HG03025 (cell line): ENCODE measurements at regions not wholly inside any gene's neighbourhood (a gene's known extent, or its start where the extent isn't known, plus 50 kb on each side); places are given as distances from the start of the nearest gene placed in this dataset.

Source experiments
- ATAC-seq: cut with Tn5 transposase; IDR thresholded peaks from one replicate; pipeline ENCODE4 v1.9.1; 2021; ENCODE audit warnings: mild to moderate bottlenecking, moderate library complexity; ENCODE audit not compliant: unreplicated experiment, low FRiP score

- no peak for ATAC-seq
Measured at GRCh38 chr22:22742641-22743040, 98.2 kb downstream of the GGTLC2 start.

DNA sequence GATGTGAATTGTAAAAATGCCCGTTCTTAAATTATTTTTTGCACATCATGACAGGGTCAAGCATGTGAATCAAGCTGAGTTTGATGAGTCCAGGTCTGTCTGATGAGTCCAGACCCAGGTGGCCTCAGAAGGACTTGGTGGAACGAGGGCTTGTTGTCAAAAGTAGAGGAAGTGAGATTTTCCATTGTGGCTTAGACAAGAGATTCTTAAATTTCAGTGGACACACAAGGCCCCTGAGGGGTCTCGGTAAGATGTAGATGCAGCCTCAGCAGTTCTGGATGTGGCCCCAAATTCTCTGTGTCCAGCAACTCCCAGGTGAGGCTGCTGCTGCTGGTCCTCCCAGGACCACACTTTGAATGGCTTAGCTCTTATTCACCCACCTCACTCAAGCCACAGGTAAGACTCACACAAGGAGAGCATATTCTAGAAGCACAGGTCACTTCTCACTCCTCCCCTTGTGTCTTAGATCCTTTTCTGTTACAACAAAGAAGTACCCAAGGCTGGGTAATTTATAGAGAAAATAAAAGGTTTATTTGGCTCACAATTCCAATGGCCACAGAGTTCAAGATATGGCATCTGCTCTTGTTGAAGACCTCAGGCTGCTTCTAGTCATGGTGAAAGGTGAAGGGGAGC is 98.8 kb downstream of the GGTLC2 start:
- no peak for ATAC-seq

DNA sequence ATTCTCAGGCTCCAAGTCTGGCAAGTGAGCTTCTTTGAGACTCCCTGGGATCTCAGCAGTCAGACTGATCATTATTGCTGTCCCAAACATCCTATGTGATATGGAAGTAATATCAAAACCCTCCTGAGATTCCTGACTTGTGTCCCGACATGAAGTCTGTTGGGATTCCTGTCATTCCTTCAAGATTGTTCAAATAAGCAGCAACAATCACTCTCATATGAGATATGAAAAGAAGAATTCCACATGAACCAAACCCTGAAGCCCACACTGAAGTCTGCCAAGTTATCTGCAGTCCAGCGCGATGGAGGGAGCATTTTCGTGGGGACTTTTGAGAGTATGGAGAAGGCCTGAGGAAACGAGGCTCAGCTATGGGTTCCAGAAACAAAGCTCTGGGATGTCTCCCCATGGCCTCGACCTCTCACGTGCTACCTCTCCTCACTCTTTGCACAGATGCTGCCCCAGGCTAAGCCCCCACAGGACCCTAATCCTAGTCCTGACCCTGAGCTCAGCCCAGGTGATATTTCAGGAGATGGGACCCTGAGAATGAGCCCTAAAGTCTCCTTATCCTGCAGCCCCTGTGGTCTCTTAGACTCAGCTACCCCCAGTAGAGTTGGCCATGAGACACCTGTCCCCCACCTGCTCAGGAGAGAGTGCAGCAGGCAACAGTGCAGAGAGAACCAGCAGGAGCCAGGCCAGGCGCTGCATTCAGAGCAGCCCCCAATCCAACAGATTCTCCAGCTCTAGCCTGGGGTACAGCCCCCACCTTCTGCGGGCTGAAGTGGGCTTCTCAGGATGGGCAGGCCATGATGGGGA is 100.2 kb downstream of the GGTLC2 start:
- ATAC-seq: no peak

DNA sequence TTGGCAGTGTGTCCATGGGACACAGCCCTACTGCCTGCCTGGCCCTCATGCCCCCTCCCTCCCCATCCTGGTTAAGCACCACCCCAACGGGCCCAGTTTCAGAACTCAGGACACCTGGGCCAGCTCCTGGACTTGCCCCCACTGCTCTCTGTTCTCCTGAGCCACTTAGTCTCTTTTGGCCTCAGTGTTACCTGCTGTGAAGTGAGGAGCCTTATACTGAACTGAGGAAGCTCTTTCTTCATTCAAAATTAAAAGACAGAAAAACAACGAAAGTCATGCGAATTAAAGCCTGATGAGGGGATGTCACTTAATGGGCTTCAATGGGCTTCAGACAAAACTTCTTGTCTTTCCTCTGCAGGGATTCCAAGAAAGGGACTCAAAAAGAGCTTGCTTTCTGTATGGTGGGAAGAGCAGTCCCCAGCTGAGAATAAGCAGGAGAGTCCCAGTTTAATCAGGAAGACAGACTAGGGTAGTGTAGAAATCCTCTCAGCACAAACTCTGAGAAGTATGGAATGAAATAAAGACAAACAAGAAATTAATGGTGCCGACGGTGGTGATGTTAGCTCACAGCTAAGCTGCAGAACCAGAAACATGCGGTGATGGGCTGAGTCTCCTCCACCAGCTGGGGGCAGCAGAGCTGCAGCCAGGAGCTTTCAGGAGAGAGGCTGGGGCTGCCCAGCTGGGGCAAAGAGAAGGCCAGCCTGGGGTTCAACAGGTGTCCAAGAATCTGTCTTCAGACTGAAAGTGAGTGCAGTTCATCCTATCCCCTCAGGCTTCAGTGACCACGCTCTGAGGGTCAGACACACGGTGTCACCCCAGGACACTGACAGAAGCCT is 101.0 kb downstream of the GGTLC2 start:
- ATAC-seq: no peak

GRCh38 chr22:22746061-22746962 is 101.9 kb downstream of the GGTLC2 start:
- no peak for ATAC-seq

DNA sequence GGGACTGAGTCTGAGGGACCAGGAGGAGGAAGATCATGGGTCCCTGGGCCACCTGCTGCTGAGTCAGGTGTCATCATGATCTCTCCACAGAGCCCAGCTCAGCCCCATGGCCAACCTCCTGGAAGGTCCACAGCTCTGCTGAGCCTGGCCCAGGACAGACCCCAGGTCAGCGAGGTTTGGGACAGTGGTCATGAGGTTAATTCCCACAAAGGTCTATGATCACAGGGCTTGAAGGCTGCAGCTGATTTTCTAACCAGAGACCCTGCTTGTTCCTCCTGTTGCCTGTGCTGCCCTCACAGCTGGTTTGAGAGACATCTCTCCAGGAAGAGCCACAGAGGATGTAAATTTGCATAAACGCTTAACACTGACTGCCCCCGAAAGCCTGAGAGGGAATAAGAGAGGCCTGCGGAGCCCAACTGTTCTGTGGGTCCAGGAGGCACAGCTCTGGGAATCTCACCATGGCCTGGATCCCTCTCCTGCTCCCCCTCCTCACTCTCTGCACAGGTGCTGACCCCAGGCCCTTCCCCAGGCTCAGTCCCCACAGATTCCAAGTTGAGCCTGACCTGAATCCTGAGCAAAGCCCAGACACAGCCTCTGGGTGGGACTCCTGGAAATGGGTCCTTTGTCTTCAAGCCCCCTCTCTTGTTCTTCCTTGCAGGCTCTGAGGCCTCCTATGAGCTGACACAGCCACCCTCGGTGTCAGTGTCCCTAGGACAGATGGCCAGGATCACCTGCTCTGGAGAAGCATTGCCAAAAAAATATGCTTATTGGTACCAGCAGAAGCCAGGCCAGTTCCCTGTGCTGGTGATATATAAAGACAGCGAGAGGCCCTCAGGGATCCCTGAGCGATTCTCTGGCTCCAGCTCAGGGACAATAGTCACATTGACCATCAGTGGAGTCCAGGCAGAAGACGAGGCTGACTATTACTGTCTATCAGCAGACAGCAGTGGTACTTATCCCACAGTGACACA is 102.8 kb downstream of the GGTLC2 start:
- no peak for ATAC-seq

GRCh38 chr22:22748297-22748743 is 103.9 kb downstream of the GGTLC2 start:
- no peak for ATAC-seq

GRCh38 chr22:22748756-22749155 is 104.3 kb downstream of the GGTLC2 start:
- no peak for ATAC-seq

DNA sequence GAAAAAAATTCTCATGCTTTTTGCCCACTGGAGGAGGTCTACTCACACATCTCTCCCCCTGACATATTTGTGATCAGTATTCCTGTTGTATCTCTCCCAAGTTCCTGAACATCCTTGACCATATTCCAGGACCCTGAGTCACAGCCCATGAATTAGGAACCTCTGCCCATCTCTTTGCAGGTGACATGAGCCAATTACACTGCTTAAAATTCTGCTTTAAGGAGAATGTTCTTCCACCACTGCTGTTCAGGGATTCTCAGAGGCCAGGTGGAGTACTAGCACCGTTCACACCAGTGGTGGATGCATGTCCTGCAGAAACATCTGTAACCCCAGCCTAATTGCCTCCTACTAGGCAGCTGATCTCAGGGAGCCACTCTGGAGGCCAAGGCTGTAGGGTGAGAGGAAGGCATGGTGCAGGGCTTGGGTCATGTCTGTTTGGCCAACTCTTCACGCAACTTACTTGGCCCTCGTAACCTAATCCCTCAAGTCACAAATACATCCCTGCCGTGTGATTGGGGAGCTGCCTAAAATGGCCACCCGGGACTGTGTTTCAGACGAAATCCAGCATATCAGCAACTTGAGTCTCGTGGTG is 104.8 kb downstream of the GGTLC2 start:
- no peak for ATAC-seq

- no peak for ATAC-seq
Measured at GRCh38 chr22:22750335-22751042, 106.1 kb downstream of the GGTLC2 start.

- no peak for ATAC-seq
Measured at GRCh38 chr22:22751043-22751603, 106.7 kb downstream of the GGTLC2 start.

GRCh38 chr22:22752199-22752555 is 107.8 kb downstream of the GGTLC2 start:
- ATAC-seq: no peak

DNA sequence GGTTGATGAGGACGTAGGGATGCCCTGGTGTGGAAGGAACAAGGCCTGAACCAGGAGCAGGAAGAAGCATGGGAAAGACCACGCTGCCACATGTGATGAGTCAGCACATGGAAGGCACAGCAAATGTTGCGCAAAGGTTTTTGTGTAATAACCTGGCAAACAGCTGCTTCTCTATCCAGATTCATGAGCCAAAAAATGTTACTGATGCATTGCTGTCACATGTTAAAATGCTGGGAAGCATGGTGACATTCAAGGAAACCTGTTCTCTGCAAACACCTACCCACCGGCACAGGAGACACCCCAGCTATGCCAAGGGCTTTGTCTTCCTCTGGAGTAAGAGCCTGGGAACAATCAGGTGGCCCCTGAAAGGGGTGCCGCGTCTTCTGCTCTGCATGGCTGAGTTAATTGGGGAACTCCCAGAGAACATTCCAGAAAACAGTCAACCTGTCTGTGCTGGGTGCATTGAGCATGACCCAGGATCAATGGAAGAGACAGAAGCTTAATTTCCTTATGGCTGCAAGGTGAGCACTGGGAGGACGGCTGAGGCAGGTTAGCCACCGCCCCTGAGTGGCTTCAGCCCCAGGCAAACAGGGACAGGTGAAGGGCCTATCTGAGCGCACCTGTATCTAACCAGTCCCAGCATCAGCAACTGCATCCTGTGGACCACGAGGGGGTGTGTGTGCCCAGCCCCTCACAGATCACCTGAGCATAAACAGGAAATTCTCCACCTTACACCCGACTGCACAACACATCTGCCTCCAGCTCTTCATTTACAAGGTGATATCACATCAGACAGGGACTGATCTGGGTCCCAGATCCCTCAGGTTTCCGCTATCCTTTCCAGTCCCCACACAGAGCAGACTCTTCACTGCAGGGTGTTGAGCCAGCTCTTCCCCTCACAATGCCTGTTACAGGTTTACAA is 108.4 kb downstream of the GGTLC2 start:
- no peak for ATAC-seq

DNA sequence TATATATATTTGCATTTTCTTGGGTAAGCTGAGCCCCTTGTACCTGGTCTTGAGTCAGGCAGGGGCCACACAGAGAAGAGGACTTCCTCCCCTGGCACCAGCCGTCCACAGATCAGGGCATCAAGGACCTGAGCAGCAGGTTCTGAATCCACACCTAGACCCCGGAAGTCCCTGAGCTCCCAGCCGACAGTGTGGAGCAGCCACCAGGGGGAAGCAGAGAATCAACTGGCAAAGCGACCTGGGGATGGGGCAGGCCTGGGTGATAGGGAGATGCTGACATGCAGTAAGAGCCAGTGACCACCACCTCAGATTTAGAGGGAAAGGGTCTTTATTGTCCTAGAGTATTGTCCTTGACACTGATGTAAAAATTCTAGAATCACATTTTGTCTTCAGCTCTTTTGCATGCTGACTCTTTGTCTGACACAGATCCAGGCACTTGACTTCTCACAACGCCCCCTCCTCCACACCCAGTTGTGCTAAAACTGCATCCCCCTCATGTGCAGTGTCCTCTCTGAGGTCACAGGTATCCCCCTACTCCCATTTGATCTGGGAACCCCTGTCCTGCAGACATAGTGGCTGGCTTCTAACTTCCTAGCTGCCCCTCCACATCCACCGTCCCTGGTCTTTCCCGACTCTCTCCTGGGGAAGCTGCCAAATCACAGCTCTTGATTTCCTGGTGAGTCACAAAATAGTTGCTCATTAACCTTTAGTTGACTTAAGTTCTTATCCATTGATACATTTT is 109.3 kb downstream of the GGTLC2 start:
- no peak for ATAC-seq

- no peak for ATAC-seq
Measured at GRCh38 chr22:22754268-22754657, 109.8 kb downstream of the GGTLC2 start.
